ENCODE measurements at regions not wholly inside any gene's neighbourhood (a gene's known extent, or its start where the extent isn't known, plus 50 kb on each side); places are given as distances from the start of the nearest gene placed in this dataset.

DNA sequence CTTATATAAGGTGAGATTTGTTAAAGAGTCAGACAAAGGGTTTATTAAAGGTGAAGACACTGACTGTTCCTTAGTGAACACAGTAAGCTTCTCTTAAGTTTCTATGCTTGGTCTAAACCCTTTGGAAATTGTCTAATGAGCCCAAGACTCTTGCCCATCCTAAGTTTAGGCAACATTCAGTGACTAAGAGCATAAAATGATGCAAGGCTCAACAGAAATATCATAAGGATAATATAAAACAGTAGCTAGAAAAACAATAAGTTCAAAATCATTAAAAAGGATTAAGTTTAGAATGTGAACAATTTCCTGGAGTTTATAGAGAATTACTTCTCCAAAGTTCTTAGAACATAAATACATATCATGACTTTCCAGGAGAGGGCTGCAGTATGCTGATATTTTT lies 108.9 kb upstream of the PDC start (continued):
- TF ChIP-seq, protein P1, sequence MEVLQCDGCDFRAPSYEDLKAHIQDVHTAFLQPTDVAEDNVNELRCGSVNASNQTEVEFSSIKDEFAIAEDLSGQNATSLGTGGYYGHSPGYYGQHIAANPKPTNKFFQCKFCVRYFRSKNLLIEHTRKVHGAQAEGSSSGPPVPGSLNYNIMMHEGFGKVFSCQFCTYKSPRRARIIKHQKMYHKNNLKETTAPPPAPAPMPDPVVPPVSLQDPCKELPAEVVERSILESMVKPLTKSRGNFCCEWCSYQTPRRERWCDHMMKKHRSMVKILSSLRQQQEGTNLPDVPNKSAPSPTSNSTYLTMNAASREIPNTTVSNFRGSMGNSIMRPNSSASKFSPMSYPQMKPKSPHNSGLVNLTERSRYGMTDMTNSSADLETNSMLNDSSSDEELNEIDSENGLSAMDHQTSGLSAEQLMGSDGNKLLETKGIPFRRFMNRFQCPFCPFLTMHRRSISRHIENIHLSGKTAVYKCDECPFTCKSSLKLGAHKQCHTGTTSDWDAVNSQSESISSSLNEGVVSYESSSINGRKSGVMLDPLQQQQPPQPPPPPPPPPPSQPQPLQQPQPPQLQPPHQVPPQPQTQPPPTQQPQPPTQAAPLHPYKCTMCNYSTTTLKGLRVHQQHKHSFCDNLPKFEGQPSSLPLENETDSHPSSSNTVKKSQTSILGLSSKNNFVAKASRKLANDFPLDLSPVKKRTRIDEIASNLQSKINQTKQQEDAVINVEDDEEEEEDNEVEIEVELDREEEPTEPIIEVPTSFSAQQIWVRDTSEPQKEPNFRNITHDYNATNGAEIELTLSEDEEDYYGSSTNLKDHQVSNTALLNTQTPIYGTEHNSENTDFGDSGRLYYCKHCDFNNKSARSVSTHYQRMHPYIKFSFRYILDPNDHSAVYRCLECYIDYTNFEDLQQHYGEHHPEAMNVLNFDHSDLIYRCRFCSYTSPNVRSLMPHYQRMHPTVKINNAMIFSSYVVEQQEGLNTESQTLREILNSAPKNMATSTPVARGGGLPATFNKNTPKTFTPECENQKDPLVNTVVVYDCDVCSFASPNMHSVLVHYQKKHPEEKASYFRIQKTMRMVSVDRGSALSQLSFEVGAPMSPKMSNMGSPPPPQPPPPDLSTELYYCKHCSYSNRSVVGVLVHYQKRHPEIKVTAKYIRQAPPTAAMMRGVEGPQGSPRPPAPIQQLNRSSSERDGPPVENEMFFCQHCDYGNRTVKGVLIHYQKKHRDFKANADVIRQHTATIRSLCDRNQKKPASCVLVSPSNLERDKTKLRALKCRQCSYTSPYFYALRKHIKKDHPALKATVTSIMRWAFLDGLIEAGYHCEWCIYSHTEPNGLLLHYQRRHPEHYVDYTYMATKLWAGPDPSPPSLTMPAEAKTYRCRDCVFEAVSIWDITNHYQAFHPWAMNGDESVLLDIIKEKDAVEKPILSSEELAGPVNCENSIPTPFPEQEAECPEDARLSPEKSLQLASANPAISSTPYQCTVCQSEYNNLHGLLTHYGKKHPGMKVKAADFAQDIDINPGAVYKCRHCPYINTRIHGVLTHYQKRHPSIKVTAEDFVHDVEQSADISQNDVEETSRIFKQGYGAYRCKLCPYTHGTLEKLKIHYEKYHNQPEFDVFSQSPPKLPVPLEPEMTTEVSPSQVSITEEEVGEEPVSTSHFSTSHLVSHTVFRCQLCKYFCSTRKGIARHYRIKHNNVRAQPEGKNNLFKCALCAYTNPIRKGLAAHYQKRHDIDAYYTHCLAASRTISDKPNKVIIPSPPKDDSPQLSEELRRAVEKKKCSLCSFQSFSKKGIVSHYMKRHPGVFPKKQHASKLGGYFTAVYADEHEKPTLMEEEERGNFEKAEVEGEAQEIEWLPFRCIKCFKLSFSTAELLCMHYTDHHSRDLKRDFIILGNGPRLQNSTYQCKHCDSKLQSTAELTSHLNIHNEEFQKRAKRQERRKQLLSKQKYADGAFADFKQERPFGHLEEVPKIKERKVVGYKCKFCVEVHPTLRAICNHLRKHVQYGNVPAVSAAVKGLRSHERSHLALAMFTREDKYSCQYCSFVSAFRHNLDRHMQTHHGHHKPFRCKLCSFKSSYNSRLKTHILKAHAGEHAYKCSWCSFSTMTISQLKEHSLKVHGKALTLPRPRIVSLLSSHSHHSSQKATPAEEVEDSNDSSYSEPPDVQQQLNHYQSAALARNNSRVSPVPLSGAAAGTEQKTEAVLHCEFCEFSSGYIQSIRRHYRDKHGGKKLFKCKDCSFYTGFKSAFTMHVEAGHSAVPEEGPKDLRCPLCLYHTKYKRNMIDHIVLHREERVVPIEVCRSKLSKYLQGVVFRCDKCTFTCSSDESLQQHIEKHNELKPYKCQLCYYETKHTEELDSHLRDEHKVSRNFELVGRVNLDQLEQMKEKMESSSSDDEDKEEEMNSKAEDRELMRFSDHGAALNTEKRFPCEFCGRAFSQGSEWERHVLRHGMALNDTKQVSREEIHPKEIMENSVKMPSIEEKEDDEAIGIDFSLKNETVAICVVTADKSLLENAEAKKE (CRISPR knock-in tag; IDR thresholded peaks at IDR 0.05) = no peak
- TF ChIP-seq ZNF114 (CRISPR knock-in tag; IDR thresholded peaks at IDR 0.05) = no peak

- Mint-ChIP-seq H3K4me3 (no peak overlapping the region), H3K9me3 (no peaks in the 10 kb centered on the region), H3K4me1 (no peaks in the 10 kb centered on the region), H3K27me3 (ENCODE audit: insufficient read depth, low read depth, poor library complexity) (peaks cover 2% of the 10 kb centered on the region), H3K36me3 (ENCODE audit: low read depth) (no peaks in the 10 kb centered on the region), H3K27ac (no peak overlapping the region; the same call in 1 of the 2 replicates)
- Histone ChIP-seq H4K20me1 (replicated peaks; ENCODE audit: insufficient read depth) (no peaks in the 10 kb centered on the region), H3K27me3 (ENCODE audit: insufficient read depth) (no peaks in the 10 kb centered on the region), H3K4me2 (no peak overlapping the region), H3K9me2 (ENCODE audit: insufficient read depth) (no peaks in the 10 kb centered on the region), H3K36me3 (ENCODE audit: insufficient read depth) (no peaks in the 10 kb centered on the region), H3K4me3 (no peak overlapping the region), H3F3A (replicated peaks; ENCODE audit: low read depth) (no peaks in the 10 kb centered on the region), H3K4me1 (ENCODE audit: insufficient read depth) (no peaks in the 10 kb centered on the region), H3K27ac (ENCODE audit: low read depth) (no peak overlapping the region), H3K79me2 (replicated peaks; ENCODE audit: insufficient read depth) (no peaks in the 10 kb centered on the region), H2AFZ (no peak overlapping the region)
- no peak for DNase-seq (ENCODE audit: low spot score)
- no peak for ATAC-seq
- no peak for TF ChIP-seq ZNF331 (CRISPR knock-in tag; IDR thresholded peaks at IDR 0.05; ENCODE audit: low read depth)
- TF ChIP-seq, protein P2, sequence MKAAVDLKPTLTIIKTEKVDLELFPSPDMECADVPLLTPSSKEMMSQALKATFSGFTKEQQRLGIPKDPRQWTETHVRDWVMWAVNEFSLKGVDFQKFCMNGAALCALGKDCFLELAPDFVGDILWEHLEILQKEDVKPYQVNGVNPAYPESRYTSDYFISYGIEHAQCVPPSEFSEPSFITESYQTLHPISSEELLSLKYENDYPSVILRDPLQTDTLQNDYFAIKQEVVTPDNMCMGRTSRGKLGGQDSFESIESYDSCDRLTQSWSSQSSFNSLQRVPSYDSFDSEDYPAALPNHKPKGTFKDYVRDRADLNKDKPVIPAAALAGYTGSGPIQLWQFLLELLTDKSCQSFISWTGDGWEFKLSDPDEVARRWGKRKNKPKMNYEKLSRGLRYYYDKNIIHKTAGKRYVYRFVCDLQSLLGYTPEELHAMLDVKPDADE (IDR thresholded peaks at IDR 0.05) = no peak
- TF ChIP-seq CTCF (conservative IDR thresholded peaks at IDR 0.05; ENCODE audit: low read depth in 2 of 2) = no peak
- no peak for TF ChIP-seq EZH2phosphoT487 (IDR thresholded peaks at IDR 0.05; ENCODE audit: unreplicated experiment)
- TF ChIP-seq ZNF114 (CRISPR knock-in tag; IDR thresholded peaks at IDR 0.05) = no peak
- TF ChIP-seq NANOG (IDR thresholded peaks at IDR 0.05; ENCODE audit: borderline replicate concordance) = no peak
- no peak for TF ChIP-seq POLR2AphosphoS5 (IDR thresholded peaks at IDR 0.05; ENCODE audit: low read depth)
- no peak for TF ChIP-seq JUNB (IDR thresholded peaks at IDR 0.05; ENCODE audit: unreplicated experiment)
Measured at GRCh38 chr1:186568221-186568620, 107.3 kb upstream of the PDC start.

Measured in GM23338 (cell line).